Thyroid gland (tissue), 4 donors: ENCODE measurements at regions not wholly inside any gene's neighbourhood (a gene's known extent, or its start where the extent isn't known, plus 50 kb on each side); places are given as distances from the start of the nearest gene placed in this dataset.

Source experiments
- DNase-seq, 2 donors: peaks; one replicate each; pipeline ENCODE4 v3.0.0-alpha.2; 2019
- H3K27ac ChIP-seq, 3 donors: fragments of 200-600 bp; sonication (generic); 1 replicate in 2 of 3; 2 replicates in 1 of 3; pipeline ENCODE4 v1.5.1; 2016 to 2019; ENCODE audit warnings: mild to moderate bottlenecking in 1 of 3, moderate library complexity in 1 of 3
- H3K27me3 ChIP-seq: fragments of 200-600 bp; sonication (generic); one replicate; pipeline ENCODE4 v1.5.1; 2019
- H3K36me3 ChIP-seq, 2 donors: fragments of 200-600 bp; sonication (generic); one replicate each; pipeline ENCODE4 v1.5.1; 2016 to 2019
- H3K4me1 ChIP-seq, 2 donors: fragments of 200-600 bp; sonication (generic); one replicate each; pipeline ENCODE4 v1.5.1; 2017 to 2019
- H3K4me3 ChIP-seq, 3 donors: fragments of 200-600 bp; sonication (generic); replicated peaks in 1 of 3; 1 replicate in 2 of 3; 2 replicates in 1 of 3; pipeline ENCODE4 v1.5.1; 2016; ENCODE audit warnings: mild to moderate bottlenecking in 1 of 3
- H3K9me3 ChIP-seq: fragments of 200-600 bp; sonication (generic); one replicate; pipeline ENCODE4 v1.5.1; 2017
- POLR2A ChIP-seq, 2 donors: fragments of 450-650 bp; IDR thresholded peaks; one replicate each; pipeline ENCODE4 v1.6.1; 2017; ENCODE audit warnings: antibody characterized with exemption in 2 of 2, mild to moderate bottlenecking in 2 of 2, moderate library complexity in 1 of 2
- WGBS, 2 donors: methylation state at CpG; one replicate each; pipeline ENCODE4 v1.1.5; 2017; 5-methylcytosine and 5-hydroxymethylcytosine counted together
- intact Hi-C: fragments of 100-400 bp; cut with DNase I; formaldehyde crosslinking; loops from one replicate; pipeline ENCODE4 v1.15.1; 2023
- TF ChIP-seq, protein P1 (sequence below), 6 experiments: fragments of 200-600 bp in 3 of 6; fragments of 450-650 bp in 3 of 6; sonication (generic) in 3 of 6; IDR thresholded peaks; one replicate each; pipeline ENCODE4 v1.5.1; 2016 to 2019; ENCODE audit warnings: antibody characterized with exemption in 6 of 6, mild to moderate bottlenecking in 2 of 6, inconsistent platforms in 1 of 6, moderate library complexity in 1 of 6

DNA sequence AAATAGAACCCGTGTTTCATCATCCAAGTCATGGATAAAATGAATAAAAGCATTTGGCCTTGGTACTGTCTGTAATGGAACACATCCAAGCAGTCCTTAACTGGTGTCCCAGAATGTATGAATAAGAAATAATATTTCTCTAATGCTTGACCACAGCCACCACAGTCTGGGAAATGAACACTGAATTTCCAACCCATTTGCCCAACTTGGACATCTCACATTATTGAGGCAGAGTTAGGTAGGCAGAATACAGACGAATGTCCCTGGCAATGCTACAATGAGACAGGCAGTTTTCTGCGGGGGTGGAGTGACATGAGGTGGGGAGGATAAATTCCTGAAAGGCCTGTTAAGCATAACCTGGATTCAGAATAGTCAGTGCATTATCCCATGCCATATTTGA, 245.7 kb downstream of the ZIC1 start:
- Histone ChIP-seq H3K4me3 (no peak overlapping the region), H3K4me1 (no peaks in the 10 kb centered on the region), H3K27ac (no peak overlapping the region), H3K36me3 (no peaks in the 10 kb centered on the region), H3K27me3 (no peaks in the 10 kb centered on the region), H3K9me3 (no peaks in the 10 kb centered on the region)
- WGBS, 2 donors: 78 to 84% methylated on average over 3 of the region's 3 CpGs
- intact Hi-C loops: no loop called here
- DNase-seq: no peak
- TF ChIP-seq, protein P1, sequence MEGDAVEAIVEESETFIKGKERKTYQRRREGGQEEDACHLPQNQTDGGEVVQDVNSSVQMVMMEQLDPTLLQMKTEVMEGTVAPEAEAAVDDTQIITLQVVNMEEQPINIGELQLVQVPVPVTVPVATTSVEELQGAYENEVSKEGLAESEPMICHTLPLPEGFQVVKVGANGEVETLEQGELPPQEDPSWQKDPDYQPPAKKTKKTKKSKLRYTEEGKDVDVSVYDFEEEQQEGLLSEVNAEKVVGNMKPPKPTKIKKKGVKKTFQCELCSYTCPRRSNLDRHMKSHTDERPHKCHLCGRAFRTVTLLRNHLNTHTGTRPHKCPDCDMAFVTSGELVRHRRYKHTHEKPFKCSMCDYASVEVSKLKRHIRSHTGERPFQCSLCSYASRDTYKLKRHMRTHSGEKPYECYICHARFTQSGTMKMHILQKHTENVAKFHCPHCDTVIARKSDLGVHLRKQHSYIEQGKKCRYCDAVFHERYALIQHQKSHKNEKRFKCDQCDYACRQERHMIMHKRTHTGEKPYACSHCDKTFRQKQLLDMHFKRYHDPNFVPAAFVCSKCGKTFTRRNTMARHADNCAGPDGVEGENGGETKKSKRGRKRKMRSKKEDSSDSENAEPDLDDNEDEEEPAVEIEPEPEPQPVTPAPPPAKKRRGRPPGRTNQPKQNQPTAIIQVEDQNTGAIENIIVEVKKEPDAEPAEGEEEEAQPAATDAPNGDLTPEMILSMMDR (IDR thresholded peaks at IDR 0.05): no peak
- TF ChIP-seq POLR2A (IDR thresholded peaks at IDR 0.05): no peak

DNA sequence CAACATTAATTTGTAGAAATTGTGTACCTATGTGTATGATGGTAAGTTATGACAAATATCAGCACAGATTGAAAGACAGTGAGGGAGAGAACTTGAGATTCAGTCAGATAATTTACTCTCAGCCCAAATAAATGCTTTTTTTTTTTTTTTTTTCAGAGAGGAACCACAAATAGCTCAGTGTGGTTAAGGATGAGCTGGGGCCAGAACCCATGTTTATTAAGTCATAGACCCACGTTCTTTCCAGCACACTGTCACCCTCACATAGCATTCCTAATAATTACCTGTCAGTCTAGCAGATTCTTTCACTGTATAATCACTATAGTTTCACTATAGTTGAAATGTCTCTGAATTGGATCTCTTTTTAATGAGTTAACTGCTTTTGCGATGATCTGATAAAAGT, 246.1 kb downstream of the ZIC1 start:
- WGBS, 2 donors: 83 to 92% methylated on average over 2 of the region's 2 CpGs
- Histone ChIP-seq H3K4me3 (no peak overlapping the region), H3K9me3 (no peaks in the 10 kb centered on the region), H3K36me3 (no peaks in the 10 kb centered on the region), H3K27me3 (no peaks in the 10 kb centered on the region), H3K4me1 (no peaks in the 10 kb centered on the region), H3K27ac (no peak overlapping the region)
- intact Hi-C loops: no loop called here
- DNase-seq: no peak
- TF ChIP-seq POLR2A (IDR thresholded peaks at IDR 0.05): no peak
- TF ChIP-seq, protein P1 (IDR thresholded peaks at IDR 0.05): no peak

DNA sequence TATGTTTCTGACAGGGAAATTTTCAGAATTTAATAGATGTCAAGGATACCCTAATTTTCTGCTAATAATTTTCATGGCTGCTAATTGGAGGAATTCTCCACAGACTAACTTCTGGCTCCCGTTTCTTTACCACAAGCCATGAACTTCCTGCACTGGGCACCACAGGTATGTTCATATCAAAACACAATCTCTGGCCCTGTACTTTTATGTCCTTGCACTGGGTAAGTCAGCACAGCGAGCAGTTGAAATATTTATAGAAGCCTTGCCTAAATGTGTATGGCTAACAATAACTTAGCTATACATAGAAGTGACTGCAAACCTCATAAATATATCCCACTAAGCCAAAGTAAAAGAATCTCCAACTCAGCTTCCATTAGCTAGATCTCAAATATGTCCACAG, 246.9 kb downstream of the ZIC1 start:
- H3K4me1 ChIP-seq: no peaks in the 10 kb centered on the region
- no peaks in the 10 kb centered on the region for H3K27me3 ChIP-seq
- H3K27ac ChIP-seq: no peak overlapping the region
- H3K9me3 ChIP-seq: no peaks in the 10 kb centered on the region
- TF ChIP-seq POLR2A (IDR thresholded peaks at IDR 0.05): no peak
- TF ChIP-seq, protein P1 (IDR thresholded peaks at IDR 0.05): no peak
- intact Hi-C loops: no loop called here
- H3K4me3 ChIP-seq: no peak overlapping the region
- DNase-seq: no peak
- WGBS, 2 donors: 61 to 63% methylated on average over 2 of the region's 2 CpGs
- H3K36me3 ChIP-seq: no peaks in the 10 kb centered on the region

DNA sequence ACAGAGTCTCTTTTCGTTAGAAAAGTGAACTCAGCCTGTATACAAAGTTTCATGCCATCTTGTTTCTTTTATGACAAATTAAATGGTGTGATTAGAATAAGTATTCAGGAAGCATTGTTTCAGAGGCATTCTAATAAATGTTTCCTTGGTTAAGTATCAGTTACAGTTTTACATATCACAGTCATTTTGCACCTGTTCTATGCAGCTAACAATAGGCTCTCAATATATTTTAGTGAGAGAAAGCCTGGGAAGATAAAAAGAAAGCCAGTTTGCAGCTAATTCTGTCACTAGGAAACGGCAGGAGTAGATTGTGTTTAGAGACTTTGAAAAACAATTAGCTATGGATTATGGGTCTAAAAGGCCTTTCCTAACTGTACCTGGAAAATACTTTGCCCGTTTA, 252.8 kb downstream of the ZIC1 start:
- no peak for TF ChIP-seq POLR2A (IDR thresholded peaks at IDR 0.05)
- TF ChIP-seq, protein P1 (IDR thresholded peaks at IDR 0.05): no peak
- WGBS, 2 donors: 64 to 68% methylated on average over 3 of the region's 3 CpGs

DNA sequence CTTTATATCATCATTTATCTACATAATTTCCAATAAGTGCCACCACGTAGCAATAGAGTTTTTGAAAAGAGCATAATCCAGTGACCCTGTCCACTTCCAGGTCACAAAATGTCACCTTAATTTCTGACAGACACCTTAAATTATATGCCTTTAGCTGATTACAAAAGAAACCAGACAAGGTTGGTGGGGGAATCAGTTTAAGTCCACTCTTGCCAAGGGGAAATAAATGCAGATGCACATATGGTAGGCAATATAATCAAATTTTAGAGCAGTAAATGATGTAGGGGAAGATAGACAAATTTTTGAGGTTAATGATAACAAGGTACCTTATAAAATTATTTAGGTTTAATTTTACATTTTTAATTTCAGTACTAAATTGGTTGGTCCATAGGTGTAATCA, 253.5 kb downstream of the ZIC1 start:
- 84 to 87% methylated on average over 1 of the region's 1 CpG for WGBS, 2 donors
- Histone ChIP-seq H3K4me1 (no peaks in the 10 kb centered on the region), H3K9me3 (no peaks in the 10 kb centered on the region), H3K4me3 (no peak overlapping the region), H3K36me3 (no peaks in the 10 kb centered on the region), H3K27me3 (no peaks in the 10 kb centered on the region), H3K27ac (no peak overlapping the region)
- intact Hi-C loops: no loop called here
- no peak for DNase-seq
- TF ChIP-seq, protein P1 (IDR thresholded peaks at IDR 0.05): no peak
- no peak for TF ChIP-seq POLR2A (IDR thresholded peaks at IDR 0.05)

More for the DNA sequence above, 252.8 kb downstream of the ZIC1 start:
- intact Hi-C loops: no loop called here
- Histone ChIP-seq H3K27ac (no peak overlapping the region), H3K9me3 (no peaks in the 10 kb centered on the region), H3K27me3 (no peaks in the 10 kb centered on the region), H3K36me3 (no peaks in the 10 kb centered on the region), H3K4me1 (no peaks in the 10 kb centered on the region), H3K4me3 (no peak overlapping the region)
- no peak for DNase-seq
